ENCODE measurements at regions not wholly inside any gene's neighbourhood (a gene's known extent, or its start where the extent isn't known, plus 50 kb on each side); places are given as distances from the start of the nearest gene placed in this dataset.

DNA sequence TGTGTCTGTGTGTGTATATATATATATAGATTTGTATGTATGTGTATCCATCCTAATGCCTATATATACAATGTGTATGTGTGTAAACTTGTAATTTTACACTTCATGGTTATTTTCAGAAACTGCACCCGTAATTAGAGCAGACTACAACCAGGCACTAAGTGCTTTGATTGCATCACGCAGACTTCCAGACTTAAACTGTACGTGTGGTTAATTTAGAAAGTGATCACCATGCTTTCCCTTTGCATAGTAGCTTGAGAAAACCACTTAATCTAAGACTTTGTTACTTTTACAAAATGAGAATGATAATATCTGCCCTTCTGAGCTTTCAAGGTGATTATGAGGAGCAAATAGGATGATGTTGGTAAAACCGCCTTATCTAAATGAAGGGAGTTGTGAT lies 50.1 kb upstream of the E2F3 start:
- Histone ChIP-seq H3K36me3 (no peaks in the 10 kb centered on the region), H3K4me1 (ENCODE audit: control insufficient read depth in 1 of 2, insufficient read depth in 1 of 2, low read depth in 1 of 2, low read length in 1 of 2) (peaks cover 0 to 5% of the 10 kb centered on the region in 2 experiments), H3K27ac (no peak overlapping the region), H3K27me3 (no peaks in the 10 kb centered on the region), H3K9me3 (peaks cover 6% of the 10 kb centered on the region), H3K4me3 (ENCODE audit: low read depth in 1 of 2, low read length in 1 of 2) (no peak overlapping the region)
- TF ChIP-seq, protein P1, sequence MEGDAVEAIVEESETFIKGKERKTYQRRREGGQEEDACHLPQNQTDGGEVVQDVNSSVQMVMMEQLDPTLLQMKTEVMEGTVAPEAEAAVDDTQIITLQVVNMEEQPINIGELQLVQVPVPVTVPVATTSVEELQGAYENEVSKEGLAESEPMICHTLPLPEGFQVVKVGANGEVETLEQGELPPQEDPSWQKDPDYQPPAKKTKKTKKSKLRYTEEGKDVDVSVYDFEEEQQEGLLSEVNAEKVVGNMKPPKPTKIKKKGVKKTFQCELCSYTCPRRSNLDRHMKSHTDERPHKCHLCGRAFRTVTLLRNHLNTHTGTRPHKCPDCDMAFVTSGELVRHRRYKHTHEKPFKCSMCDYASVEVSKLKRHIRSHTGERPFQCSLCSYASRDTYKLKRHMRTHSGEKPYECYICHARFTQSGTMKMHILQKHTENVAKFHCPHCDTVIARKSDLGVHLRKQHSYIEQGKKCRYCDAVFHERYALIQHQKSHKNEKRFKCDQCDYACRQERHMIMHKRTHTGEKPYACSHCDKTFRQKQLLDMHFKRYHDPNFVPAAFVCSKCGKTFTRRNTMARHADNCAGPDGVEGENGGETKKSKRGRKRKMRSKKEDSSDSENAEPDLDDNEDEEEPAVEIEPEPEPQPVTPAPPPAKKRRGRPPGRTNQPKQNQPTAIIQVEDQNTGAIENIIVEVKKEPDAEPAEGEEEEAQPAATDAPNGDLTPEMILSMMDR (IDR thresholded peaks at IDR 0.05) = no peak
